Psoas muscle (tissue), 7 donors: ENCODE measurements at regions not wholly inside any gene's neighbourhood (a gene's known extent, or its start where the extent isn't known, plus 50 kb on each side); places are given as distances from the start of the nearest gene placed in this dataset.

Experiments
- ATAC-seq, 4 donors: fragments of 200-7000 bp; cut with Tn5 transposase; one replicate each; pipeline ENCODE4 v1.9.1; 2020; ENCODE audit warnings: moderate library complexity in 3 of 4, mild to moderate bottlenecking in 2 of 4
- DNase-seq, 2 donors: peaks; one replicate each; pipeline ENCODE4 v3.0.0-alpha.2; 2020
- H3K27ac ChIP-seq: fragments of 200-600 bp; one replicate; pipeline ENCODE4 v1.8.0; 2022
- H3K27me3 ChIP-seq, 3 donors: fragments of 200-600 bp in 1 of 3; one replicate each; pipeline versions ENCODE4 v1.6.1 to v1.8.0; 2013 to 2022; ENCODE audit warnings: low read length in 2 of 3, mild to moderate bottlenecking in 2 of 3, moderate library complexity in 1 of 3; ENCODE audit not compliant: insufficient read depth in 3 of 3
- H3K36me3 ChIP-seq, 2 donors: fragments of 200-600 bp in 1 of 2; one replicate each; pipeline versions ENCODE4 v1.6.1 to v1.8.0; 2013 to 2022; ENCODE audit warnings: low read depth in 1 of 2, mild to moderate bottlenecking in 1 of 2, moderate library complexity in 1 of 2; ENCODE audit not compliant: insufficient read depth in 1 of 2
- H3K4me1 ChIP-seq: fragments of 200-600 bp; one replicate; pipeline ENCODE4 v1.8.0; 2022
- H3K4me3 ChIP-seq: fragments of 200-600 bp; one replicate; pipeline ENCODE4 v1.8.0; 2022; ENCODE audit warnings: mild to moderate bottlenecking
- H3K9me3 ChIP-seq: fragments of 200-600 bp; one replicate; pipeline ENCODE4 v1.8.0; 2022
- CTCF ChIP-seq: fragments of 200-600 bp; IDR thresholded peaks from one replicate; pipeline ENCODE4 v1.8.0; 2022; ENCODE audit warnings: antibody characterized with exemption
- WGBS, 3 donors: extraction: QIAGEN DNeasy Blood & Tissue Kit; methylation state at CpG; one replicate each; pipeline versions ENCODE4 v1.1.6 to v1.1.7; 2013; 5-methylcytosine and 5-hydroxymethylcytosine counted together
- intact Hi-C, 2 donors: fragments of 100-400 bp; cut with DNase I; formaldehyde crosslinking; loops; one replicate each; pipeline versions ENCODE4 v1.11.0 to v1.14.2; 2022
- donor health status: healthy with polysubstance abuse.
- donor health status: DM: no; HTN: no; CAD: no; lungs with moderate emphysema.
- donor health status: Bipolar disorder and iron deficiency.
- donor health status: healthy.
- donor health status: DM: yes; HTN: yes; CAD: no.
- donor health status: DM: no; HTN: no; CAD: no.
- donor health status: DM: yes; HTN: yes; CAD: no.

- Histone ChIP-seq H3K27me3 (no peaks in the 10 kb centered on the region), H3K36me3 (no peaks in the 10 kb centered on the region), H3K9me3 (no peaks in the 10 kb centered on the region), H3K4me1 (no peaks in the 10 kb centered on the region), H3K4me3 (no peak overlapping the region), H3K27ac (no peak overlapping the region)
- no peak for TF ChIP-seq CTCF
- 57 to 80% (median 77%) methylated on average over 2 of the region's 2 CpGs for WGBS, 3 donors
- intact Hi-C loops = no loop called here
- DNase-seq (no peak), ATAC-seq (no peak)
These were observed 1014.0 kb upstream of the SEMA6A start for GRCh38 chr5:117588611-117589010.

GRCh38 chr5:117587111-117587510 is 1012.5 kb upstream of the SEMA6A start:
- 87 to 94% (median 89%) methylated on average over 1 of the region's 1 CpG for WGBS, 3 donors
- Histone ChIP-seq H3K4me3 (no peak overlapping the region), H3K27ac (no peak overlapping the region), H3K9me3 (no peaks in the 10 kb centered on the region), H3K27me3 (no peaks in the 10 kb centered on the region), H3K36me3 (no peaks in the 10 kb centered on the region), H3K4me1 (no peaks in the 10 kb centered on the region)
- intact Hi-C loops = no loop called here
- DNase-seq (no peak), ATAC-seq (no peak)
- TF ChIP-seq CTCF = no peak

- no peaks in the 10 kb centered on the region for H3K4me1 ChIP-seq
- ATAC-seq (no peak), DNase-seq (no peak)
- H3K27me3 ChIP-seq = no peaks in the 10 kb centered on the region
- no peaks in the 10 kb centered on the region for H3K9me3 ChIP-seq
- intact Hi-C loops = no loop called here
- no peak for TF ChIP-seq CTCF
- no peak overlapping the region for H3K4me3 ChIP-seq
- H3K36me3 ChIP-seq = no peaks in the 10 kb centered on the region
- 78 to 86% (median 85%) methylated on average over 1 of the region's 1 CpG for WGBS, 3 donors
- no peak overlapping the region for H3K27ac ChIP-seq
These were observed 994.0 kb upstream of the SEMA6A start for GRCh38 chr5:117568622-117569021.

- Histone ChIP-seq H3K4me3 (no peak overlapping the region), H3K36me3 (no peaks in the 10 kb centered on the region), H3K27me3 (no peaks in the 10 kb centered on the region), H3K4me1 (no peaks in the 10 kb centered on the region), H3K27ac (no peak overlapping the region), H3K9me3 (no peaks in the 10 kb centered on the region)
- intact Hi-C loops = no loop called here
- DNase-seq (no peak), ATAC-seq (no peak)
- 91 to 96% (median 95%) methylated on average over 2 of the region's 2 CpGs for WGBS, 3 donors
- no peak for TF ChIP-seq CTCF
These were observed 993.5 kb upstream of the SEMA6A start for GRCh38 chr5:117568126-117568525.

GRCh38 chr5:117562647-117563046 is 988.0 kb upstream of the SEMA6A start:
- Histone ChIP-seq H3K4me3 (no peak overlapping the region), H3K27ac (no peak overlapping the region), H3K36me3 (no peaks in the 10 kb centered on the region), H3K4me1 (no peaks in the 10 kb centered on the region), H3K9me3 (no peaks in the 10 kb centered on the region), H3K27me3 (no peaks in the 10 kb centered on the region)
- no peak for TF ChIP-seq CTCF
- WGBS, 3 donors = 95 to 97% (median 97%) methylated on average over 1 of the region's 1 CpG
- no peak for ATAC-seq
- intact Hi-C loops = no loop called here
- no peak for DNase-seq
